ENCODE measurements at regions not wholly inside any gene's neighbourhood (a gene's known extent, or its start where the extent isn't known, plus 50 kb on each side); places are given as distances from the start of the nearest gene placed in this dataset.
"Not testable (repeated sequence)": the region's sequence is repeated elsewhere in the genome, so short reads cannot be mapped to it uniquely, and the experiment has no call there.

DNA sequence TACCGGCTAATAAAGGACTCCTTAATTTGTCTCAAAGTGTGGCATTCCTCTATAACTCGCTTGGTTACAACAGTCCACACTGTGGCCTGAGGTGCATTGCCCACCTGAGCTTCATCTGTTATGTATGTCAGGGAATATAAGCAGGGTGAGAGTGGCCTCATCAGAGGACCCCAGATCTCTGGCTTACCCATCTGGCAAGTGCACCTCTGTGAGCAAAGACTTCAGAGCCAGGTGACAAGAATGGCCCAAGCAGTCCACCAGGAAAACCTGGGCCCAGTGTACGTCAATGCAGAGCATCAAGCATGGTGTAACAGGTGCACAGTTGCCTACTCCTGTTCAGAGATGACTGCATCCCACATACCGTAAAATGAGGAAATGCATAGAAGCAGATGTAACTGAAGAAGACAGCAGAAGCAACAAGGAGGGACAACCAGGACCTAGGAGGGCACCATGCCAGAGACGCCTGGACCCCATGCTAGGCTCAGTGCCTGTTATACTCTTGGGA is 1621.0 kb downstream of the SPATA31A7 start:
- peaks cover 0 to 27% of the 10 kb centered on the region in 2 donors for H3K27me3 ChIP-seq
- H3K4me3 ChIP-seq; intact Hi-C loops (cut with DNase I); ATAC-seq; H3K27ac ChIP-seq; H3K4me1 ChIP-seq; H3K36me3 ChIP-seq; H3K9me3 ChIP-seq; DNase-seq: not testable (repeated sequence)

GRCh38 chr9:62815436-62815835 is 1625.6 kb downstream of the SPATA31A7 start:
- H3K27ac ChIP-seq; H3K9me3 ChIP-seq; H3K4me3 ChIP-seq; H3K4me1 ChIP-seq; intact Hi-C loops (cut with DNase I); H3K36me3 ChIP-seq; ATAC-seq: not testable (repeated sequence)
- peak in 1 of 4 donors; percentile 27 for DNase-seq
- peaks cover 0 to 17% of the 10 kb centered on the region in 2 donors for H3K27me3 ChIP-seq

DNA sequence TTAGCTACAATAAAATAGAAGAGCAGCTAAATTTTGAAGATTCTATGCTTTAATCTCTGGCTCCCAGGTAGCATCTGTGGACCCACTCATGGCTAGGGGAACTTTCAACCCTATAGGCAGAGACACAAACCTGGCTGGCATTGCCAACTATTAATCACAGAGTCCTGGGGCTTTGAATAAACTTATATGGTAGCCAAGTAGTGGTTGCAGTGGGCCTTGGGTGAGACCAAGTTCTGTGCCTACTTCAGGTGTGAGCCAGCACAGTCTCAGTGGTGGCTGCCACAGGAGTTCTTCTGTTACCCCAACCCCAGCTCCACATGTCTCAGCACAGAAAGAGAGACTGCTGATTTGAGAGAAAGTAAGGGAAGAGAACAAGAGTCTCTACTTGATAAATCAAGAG is 1626.5 kb downstream of the SPATA31A7 start:
- H3K27ac ChIP-seq; H3K4me3 ChIP-seq; intact Hi-C loops (cut with DNase I); ATAC-seq; H3K4me1 ChIP-seq; H3K9me3 ChIP-seq; H3K36me3 ChIP-seq: not testable (repeated sequence)
- peaks cover 0 to 10% of the 10 kb centered on the region in 2 donors for H3K27me3 ChIP-seq
- peak in 2 of 4 donors; percentile 29 to 67 for DNase-seq

DNA sequence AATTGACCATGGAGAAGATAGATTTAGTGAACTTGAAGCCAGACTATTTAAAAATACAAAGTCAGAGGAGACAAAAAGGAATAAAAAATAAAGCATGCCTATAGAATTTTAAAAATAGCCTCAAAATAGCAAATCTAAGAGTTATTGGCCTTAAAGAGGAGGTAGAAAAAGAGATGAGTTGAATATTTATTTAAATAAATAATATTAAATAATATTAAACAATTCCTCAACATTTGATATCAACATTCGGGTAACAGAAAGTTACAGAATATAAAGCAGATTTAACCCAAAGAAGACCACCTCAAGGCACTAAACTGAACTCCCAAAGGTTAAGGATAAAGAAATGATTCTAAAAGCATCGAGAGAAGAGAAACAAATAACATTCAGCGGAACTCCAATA is 1627.4 kb downstream of the SPATA31A7 start:
- H3K4me3 ChIP-seq; H3K36me3 ChIP-seq; DNase-seq; intact Hi-C loops (cut with DNase I); H3K9me3 ChIP-seq; ATAC-seq; H3K4me1 ChIP-seq; H3K27ac ChIP-seq: not testable (repeated sequence)
- peaks cover 0 to 10% of the 10 kb centered on the region in 2 donors for H3K27me3 ChIP-seq

DNA sequence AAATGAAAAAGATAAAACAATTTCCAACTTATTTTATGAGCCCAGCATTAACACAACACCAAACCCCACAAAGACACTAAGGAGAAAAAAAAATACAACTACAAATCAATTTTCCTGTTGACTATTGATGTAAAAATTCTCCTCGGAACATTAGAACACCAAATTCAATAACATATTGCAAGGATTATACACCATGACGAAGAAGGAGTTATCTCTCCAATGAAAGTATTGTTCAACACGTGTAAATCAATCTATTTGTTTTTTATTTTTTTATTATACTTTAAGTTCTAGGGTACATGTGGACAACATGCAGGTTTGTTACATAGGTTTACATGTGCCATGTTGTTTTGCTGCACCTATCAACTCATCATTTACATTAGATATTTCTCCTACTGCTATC is 1632.3 kb downstream of the SPATA31A7 start:
- ATAC-seq; intact Hi-C loops (cut with DNase I); H3K4me1 ChIP-seq; H3K9me3 ChIP-seq; H3K27me3 ChIP-seq; H3K4me3 ChIP-seq; H3K36me3 ChIP-seq; DNase-seq; H3K27ac ChIP-seq: not testable (repeated sequence)

DNA sequence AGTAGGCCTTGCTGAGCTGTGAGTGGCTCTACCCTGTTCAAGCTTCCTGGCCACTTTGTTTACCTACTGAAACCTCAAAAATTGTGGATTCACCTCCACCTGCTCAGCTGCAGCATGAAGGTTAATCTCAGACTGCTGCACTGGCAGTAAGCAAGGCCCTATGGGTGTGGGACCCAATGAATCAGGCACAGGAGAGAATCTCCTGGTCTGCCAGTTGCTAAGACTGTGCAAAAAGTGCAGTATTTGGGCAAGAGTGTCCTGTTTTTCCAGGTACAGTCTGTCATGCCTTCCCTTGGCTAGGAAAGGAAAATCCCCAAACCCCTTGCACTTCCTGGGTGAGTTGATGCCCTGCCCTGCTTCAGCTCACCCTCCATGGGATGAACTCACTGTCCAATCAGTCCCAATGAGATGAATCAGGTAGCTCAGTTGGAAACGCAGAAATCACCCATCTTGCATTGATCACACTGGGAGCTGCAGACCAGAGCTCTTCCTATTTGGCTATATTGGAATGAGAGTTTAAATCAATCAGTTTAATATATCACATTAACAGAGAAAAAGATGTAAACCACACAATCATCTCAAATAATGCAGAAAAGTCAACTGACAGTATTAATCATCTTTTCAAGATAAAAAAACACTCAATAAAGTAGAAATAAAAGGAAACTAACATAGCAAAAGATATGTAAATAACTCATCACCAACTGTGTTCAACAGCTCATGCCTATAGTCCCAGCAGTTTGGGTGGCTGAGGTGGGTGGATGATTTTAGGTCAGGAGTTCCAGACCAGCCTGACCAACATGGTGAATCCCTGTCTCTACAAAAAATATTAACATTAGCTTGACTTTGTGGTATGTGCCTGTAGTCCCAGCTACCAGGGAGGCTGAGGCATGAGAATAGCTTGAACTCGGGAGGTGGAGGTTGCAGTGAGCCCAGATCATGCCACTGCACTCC is 1638.4 kb downstream of the SPATA31A7 start:
- H3K4me1 ChIP-seq; H3K27ac ChIP-seq; ATAC-seq; H3K4me3 ChIP-seq; intact Hi-C loops (cut with DNase I); DNase-seq; H3K36me3 ChIP-seq; H3K9me3 ChIP-seq: not testable (repeated sequence)
- peaks cover 11 to 36% of the 10 kb centered on the region in 2 donors for H3K27me3 ChIP-seq

GRCh38 chr9:62830829-62831459 is 1641.1 kb downstream of the SPATA31A7 start:
- DNase-seq: peak in 2 of 4 donors; percentile 33 to 85
- H3K27me3 ChIP-seq: peaks cover 13 to 59% of the 10 kb centered on the region in 2 donors
- ATAC-seq; H3K27ac ChIP-seq; H3K4me1 ChIP-seq; intact Hi-C loops (cut with DNase I); H3K4me3 ChIP-seq; H3K36me3 ChIP-seq; H3K9me3 ChIP-seq: not testable (repeated sequence)

DNA sequence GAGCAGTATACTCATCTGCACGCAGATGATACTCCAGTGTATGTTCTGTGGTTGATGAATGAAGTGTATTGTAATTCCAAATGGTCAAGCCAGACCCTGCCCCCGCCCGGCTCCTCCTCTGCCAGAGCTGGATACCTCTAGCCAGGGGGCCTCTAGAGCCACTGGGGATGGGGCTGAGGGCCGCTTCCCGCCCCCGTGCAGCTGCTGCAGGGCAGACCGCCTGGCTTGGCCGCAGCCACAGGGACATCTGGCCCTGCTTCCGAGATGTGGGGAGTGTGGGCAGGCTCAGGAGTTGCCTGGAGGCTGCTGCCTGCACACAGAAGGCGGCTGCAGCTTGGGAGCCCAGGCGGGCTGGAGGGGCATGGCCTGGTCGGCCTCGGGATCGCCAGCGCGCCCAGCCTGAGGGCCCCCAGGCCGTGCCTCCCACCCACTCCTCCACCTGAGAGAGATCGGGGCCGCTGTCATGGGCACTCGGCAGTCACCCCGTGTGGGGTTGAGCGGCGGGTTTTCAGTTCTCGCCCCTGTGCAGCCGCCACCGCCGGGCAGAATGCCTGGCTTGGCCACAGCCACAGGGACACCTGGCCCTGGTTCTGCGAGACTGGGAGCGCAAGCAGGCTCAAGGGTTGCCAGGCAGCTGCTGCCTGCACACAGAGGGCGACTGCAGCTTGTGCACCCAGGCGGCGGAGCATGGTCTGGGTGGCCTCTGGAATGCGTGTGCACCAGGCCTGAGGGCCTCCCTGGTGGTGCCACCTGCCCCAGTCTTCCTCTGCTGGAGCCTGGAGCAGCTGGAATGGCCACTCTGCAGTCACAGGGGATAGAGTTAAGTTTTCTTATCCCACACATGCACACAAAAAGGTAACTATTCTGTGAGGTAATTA is 1643.7 kb downstream of the SPATA31A7 start:
- H3K9me3 ChIP-seq; H3K27ac ChIP-seq; H3K36me3 ChIP-seq; intact Hi-C loops (cut with DNase I); ATAC-seq; H3K4me3 ChIP-seq: not testable (repeated sequence)
- peak in 2 of 4 donors; percentile 27 to 63 for DNase-seq
- Histone ChIP-seq H3K27me3 (peaks cover 16 to 68% of the 10 kb centered on the region in 2 donors), H3K4me1 (peaks cover 0 to 12% of the 10 kb centered on the region in 2 donors)

GRCh38 chr9:62837254-62837911 is 1647.5 kb downstream of the SPATA31A7 start:
- H3K27me3 ChIP-seq: peaks cover 8 to 56% of the 10 kb centered on the region in 2 donors
- DNase-seq (peak in 2 of 4 donors; percentile 46 to 90), ATAC-seq (peak; percentile 54)
- H3K36me3 ChIP-seq; H3K9me3 ChIP-seq; intact Hi-C loops (cut with DNase I): not testable (repeated sequence)
- H3K4me1 ChIP-seq: peaks cover 0 to 12% of the 10 kb centered on the region in 2 donors
- H3K4me3 ChIP-seq: peak overlapping the region in 1 of 2 donors; percentile 37
- peak overlapping the region in 1 of 2 donors; percentile 48 for H3K27ac ChIP-seq

DNA sequence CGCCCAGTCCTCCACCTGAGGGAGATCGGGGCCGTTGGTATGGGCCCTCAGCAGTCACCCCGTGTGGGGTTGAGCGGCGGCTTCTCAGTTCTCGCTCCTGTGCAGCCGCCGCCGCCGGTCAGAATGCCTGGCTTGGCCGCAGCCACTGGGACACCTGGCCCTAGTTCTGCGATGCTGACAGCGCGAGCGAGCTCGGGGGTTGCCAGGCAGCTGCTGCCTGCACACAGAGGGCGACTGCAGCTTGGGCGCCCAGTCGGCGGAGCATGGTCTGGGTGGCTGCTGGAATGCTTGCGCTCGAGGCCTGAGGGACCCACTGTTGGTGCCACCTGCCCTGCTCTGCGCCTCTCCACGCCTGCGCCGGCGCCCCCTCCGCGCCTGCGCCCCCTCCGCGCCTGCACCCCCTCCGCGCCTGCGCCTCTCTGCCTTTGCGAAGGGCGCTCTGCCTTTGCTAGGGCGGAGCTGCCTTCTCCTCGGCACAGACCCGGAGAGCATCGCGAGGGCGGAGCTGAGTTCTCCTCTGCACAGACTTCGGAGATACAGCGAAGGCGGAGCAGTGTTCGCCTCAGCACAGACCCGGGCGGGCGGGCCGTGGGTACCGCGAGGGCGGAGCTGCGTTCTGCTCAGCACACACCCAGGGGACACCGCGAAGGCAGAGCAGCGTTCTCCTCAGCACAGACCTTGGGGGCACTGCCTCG is 1648.3 kb downstream of the SPATA31A7 start:
- peaks cover 0 to 12% of the 10 kb centered on the region in 2 donors for H3K4me1 ChIP-seq
- ATAC-seq (peak; percentile 100), DNase-seq (peak; percentile 46 to 99 (median 86))
- H3K9me3 ChIP-seq; H3K36me3 ChIP-seq; intact Hi-C loops (cut with DNase I): not testable (repeated sequence)
- H3K27me3 ChIP-seq: peaks cover 13 to 63% of the 10 kb centered on the region in 2 donors
- H3K4me3 ChIP-seq: peak overlapping the region; percentile 33 to 37
- peak overlapping the region in 1 of 2 donors; percentile 48 for H3K27ac ChIP-seq

- H3K27ac ChIP-seq; H3K4me3 ChIP-seq; H3K36me3 ChIP-seq; ATAC-seq; H3K9me3 ChIP-seq; intact Hi-C loops (cut with DNase I): not testable (repeated sequence)
- H3K4me1 ChIP-seq: peaks cover 0 to 12% of the 10 kb centered on the region in 2 donors
- H3K27me3 ChIP-seq: peaks cover 11 to 63% of the 10 kb centered on the region in 2 donors
- peak in 1 of 4 donors; percentile 14 for DNase-seq
Measured at GRCh38 chr9:62839168-62839567, 1649.3 kb downstream of the SPATA31A7 start.
